ENCODE measurements at regions not wholly inside any gene's neighbourhood (a gene's known extent, or its start where the extent isn't known, plus 50 kb on each side); places are given as distances from the start of the nearest gene placed in this dataset.

DNA sequence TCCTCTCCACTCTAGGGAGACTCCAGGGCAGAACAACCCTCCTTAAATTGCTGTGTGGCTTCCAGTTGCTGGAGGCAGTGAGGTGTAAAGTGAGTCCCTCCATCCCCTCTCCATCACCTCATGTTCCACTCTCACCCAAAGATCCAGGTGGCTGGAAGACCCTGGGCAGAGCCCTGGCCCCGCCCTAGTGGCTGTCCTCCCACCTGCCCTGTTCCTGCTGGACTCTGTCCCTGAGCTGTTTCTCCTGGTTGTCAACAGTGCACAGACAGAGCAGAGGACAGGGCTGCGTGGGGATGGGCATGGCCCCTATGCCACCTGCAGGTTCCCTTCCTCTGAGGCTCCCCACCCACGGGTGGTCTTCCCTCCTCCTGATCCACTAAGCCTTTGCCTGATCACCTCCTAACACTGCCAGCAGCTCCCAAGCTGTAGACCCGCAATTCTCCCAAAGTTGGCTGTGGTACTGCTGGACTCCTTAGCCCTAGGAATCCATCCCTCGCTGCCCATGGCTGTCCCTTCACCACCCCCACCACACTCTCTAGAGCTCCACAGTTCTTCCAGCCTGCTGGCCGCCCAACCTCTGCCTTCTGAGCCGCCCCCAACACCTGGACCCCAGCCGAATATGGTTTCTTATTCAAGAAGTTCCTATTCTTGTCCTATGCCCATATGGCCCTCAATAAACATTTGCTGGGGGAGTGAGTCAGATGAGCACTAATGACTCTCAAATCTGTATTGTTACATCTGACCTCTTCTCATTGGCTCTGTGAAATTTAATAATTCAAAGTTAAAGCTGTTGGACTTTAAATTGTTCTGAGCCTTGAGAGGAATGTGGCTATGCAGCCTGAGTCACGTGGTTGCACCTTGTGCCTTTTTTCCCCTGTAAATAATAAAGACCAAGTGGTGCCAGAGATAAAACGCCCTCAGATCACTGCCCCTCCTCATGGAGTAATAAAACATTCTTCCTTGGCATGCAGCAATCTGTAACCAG lies 260.0 kb upstream of the HS6ST1 start:
- TF ChIP-seq, protein P1, sequence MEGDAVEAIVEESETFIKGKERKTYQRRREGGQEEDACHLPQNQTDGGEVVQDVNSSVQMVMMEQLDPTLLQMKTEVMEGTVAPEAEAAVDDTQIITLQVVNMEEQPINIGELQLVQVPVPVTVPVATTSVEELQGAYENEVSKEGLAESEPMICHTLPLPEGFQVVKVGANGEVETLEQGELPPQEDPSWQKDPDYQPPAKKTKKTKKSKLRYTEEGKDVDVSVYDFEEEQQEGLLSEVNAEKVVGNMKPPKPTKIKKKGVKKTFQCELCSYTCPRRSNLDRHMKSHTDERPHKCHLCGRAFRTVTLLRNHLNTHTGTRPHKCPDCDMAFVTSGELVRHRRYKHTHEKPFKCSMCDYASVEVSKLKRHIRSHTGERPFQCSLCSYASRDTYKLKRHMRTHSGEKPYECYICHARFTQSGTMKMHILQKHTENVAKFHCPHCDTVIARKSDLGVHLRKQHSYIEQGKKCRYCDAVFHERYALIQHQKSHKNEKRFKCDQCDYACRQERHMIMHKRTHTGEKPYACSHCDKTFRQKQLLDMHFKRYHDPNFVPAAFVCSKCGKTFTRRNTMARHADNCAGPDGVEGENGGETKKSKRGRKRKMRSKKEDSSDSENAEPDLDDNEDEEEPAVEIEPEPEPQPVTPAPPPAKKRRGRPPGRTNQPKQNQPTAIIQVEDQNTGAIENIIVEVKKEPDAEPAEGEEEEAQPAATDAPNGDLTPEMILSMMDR (IDR thresholded peaks at IDR 0.05; ENCODE audit: low read length), result no peak
- no peak for TF ChIP-seq EZH2 (optimal IDR thresholded peaks at IDR 0.05; ENCODE audit: low read depth, low read length)
